CD4-positive, alpha-beta T cell treated with Interleukin-6 for 4 hours (primary cell): ENCODE measurements at regions not wholly inside any gene's neighbourhood (a gene's known extent, or its start where the extent isn't known, plus 50 kb on each side); places are given as distances from the start of the nearest gene placed in this dataset.

Experiments used
- DNase-seq: peaks from one replicate; pipeline ENCODE4 v3.0.0-alpha.2; 2020; ENCODE audit warnings: mixed read lengths

- DNase-seq, result no peak
These were observed 1082.1 kb upstream of the RBFOX1 start for GRCh38 chr16:6250511-6250910.

GRCh38 chr16:6249863-6250262 lies 1082.8 kb upstream of the RBFOX1 start:
- no peak for DNase-seq

- DNase-seq, result no peak
These were observed 1084.4 kb upstream of the RBFOX1 start for GRCh38 chr16:6248199-6248598.

- no peak for DNase-seq
These were observed 1084.9 kb upstream of the RBFOX1 start for GRCh38 chr16:6247775-6248174.

GRCh38 chr16:6247150-6247549 lies 1085.5 kb upstream of the RBFOX1 start:
- DNase-seq, result no peak

- DNase-seq, result no peak
These were observed 1086.4 kb upstream of the RBFOX1 start for GRCh38 chr16:6246266-6246665.

GRCh38 chr16:6232056-6232455 lies 1100.6 kb upstream of the RBFOX1 start:
- no peak for DNase-seq

GRCh38 chr16:6231398-6231797 lies 1101.2 kb upstream of the RBFOX1 start:
- no peak for DNase-seq

GRCh38 chr16:6229186-6229585 lies 1103.5 kb upstream of the RBFOX1 start:
- DNase-seq, result no peak

GRCh38 chr16:6218855-6219254 lies 1113.8 kb upstream of the RBFOX1 start:
- DNase-seq, result no peak

- no peak for DNase-seq
These were observed 1115.8 kb upstream of the RBFOX1 start for GRCh38 chr16:6216836-6217235.

GRCh38 chr16:6211644-6212043 lies 1114.0 kb upstream of the EEF2KMT start:
- DNase-seq, result no peak

- no peak for DNase-seq
These were observed 1111.8 kb upstream of the EEF2KMT start for GRCh38 chr16:6209355-6209930.

- no peak for DNase-seq
These were observed 1110.0 kb upstream of the EEF2KMT start for GRCh38 chr16:6207580-6207979.

- DNase-seq, result no peak
These were observed 1109.5 kb upstream of the EEF2KMT start for GRCh38 chr16:6207124-6207523.

- DNase-seq, result no peak
These were observed 1108.5 kb upstream of the EEF2KMT start for GRCh38 chr16:6206080-6206479.

GRCh38 chr16:6204945-6205344 lies 1107.3 kb upstream of the EEF2KMT start:
- DNase-seq, result no peak

- no peak for DNase-seq
These were observed 1103.3 kb upstream of the EEF2KMT start for GRCh38 chr16:6200861-6201260.

GRCh38 chr16:6200271-6200670 lies 1102.7 kb upstream of the EEF2KMT start:
- no peak for DNase-seq

- DNase-seq, result no peak
These were observed 1098.4 kb upstream of the EEF2KMT start for GRCh38 chr16:6195966-6196365.

- DNase-seq, result no peak
These were observed 1096.1 kb upstream of the EEF2KMT start for GRCh38 chr16:6193718-6194117.

- DNase-seq, result no peak
These were observed 1095.4 kb upstream of the EEF2KMT start for GRCh38 chr16:6192984-6193383.

- DNase-seq, result no peak
These were observed 1094.9 kb upstream of the EEF2KMT start for GRCh38 chr16:6192532-6192931.

GRCh38 chr16:6190776-6191175 lies 1093.2 kb upstream of the EEF2KMT start:
- no peak for DNase-seq

- no peak for DNase-seq
These were observed 1091.6 kb upstream of the EEF2KMT start for GRCh38 chr16:6189216-6189615.
